GM12874 (cell line): ENCODE measurements at regions not wholly inside any gene's neighbourhood (a gene's known extent, or its start where the extent isn't known, plus 50 kb on each side); places are given as distances from the start of the nearest gene placed in this dataset.

Experiments
- TF ChIP-seq, protein P1 (sequence below): IDR thresholded peaks from 2 replicates; pipeline ENCODE4 v1.5.1; 2011; ENCODE audit warnings: low read depth, mild to moderate bottlenecking, control low read depth, low read length, moderate library complexity; ENCODE audit not compliant: insufficient read depth

DNA sequence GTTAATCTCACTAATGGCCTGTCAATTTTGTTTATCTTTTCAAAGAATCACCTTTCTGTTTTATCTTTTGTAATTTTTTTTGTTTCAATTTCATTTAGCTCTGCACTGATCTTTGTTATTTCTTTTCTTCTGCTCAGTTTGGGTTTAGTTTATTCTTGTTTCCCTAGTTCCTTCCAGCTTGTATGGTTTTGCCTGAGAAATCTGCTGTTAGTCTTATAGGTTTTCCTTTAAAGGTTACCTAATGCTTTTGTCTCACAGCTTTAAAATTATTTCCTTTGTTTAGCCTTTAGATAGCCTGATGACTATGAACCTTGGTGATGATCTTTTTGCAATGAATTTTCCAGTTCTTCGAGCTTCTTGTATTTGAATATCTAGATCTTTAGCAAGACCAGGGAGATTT, 1869.8 kb upstream of the PCDH20 start:
- TF ChIP-seq, protein P1, sequence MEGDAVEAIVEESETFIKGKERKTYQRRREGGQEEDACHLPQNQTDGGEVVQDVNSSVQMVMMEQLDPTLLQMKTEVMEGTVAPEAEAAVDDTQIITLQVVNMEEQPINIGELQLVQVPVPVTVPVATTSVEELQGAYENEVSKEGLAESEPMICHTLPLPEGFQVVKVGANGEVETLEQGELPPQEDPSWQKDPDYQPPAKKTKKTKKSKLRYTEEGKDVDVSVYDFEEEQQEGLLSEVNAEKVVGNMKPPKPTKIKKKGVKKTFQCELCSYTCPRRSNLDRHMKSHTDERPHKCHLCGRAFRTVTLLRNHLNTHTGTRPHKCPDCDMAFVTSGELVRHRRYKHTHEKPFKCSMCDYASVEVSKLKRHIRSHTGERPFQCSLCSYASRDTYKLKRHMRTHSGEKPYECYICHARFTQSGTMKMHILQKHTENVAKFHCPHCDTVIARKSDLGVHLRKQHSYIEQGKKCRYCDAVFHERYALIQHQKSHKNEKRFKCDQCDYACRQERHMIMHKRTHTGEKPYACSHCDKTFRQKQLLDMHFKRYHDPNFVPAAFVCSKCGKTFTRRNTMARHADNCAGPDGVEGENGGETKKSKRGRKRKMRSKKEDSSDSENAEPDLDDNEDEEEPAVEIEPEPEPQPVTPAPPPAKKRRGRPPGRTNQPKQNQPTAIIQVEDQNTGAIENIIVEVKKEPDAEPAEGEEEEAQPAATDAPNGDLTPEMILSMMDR = no peak

DNA sequence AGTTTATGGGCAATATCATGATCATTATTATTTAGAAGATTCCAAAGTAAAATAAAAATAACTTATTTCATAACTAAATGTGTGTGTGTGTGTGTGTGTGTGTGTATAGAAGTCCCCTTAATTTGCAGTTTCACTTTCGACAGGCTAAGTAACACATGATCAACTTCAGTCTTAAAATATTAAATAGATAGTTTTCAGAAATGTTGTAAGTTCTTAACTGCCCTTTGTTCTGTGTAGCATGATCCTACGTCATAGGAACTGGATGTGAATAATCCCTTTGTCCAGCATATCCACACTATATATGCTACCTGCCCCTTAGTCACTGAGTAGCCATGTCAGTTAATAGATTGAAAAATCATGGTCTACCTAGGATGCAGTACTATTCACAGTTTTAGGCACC, 1863.5 kb upstream of the PCDH20 start:
- TF ChIP-seq, protein P1 = no peak

DNA sequence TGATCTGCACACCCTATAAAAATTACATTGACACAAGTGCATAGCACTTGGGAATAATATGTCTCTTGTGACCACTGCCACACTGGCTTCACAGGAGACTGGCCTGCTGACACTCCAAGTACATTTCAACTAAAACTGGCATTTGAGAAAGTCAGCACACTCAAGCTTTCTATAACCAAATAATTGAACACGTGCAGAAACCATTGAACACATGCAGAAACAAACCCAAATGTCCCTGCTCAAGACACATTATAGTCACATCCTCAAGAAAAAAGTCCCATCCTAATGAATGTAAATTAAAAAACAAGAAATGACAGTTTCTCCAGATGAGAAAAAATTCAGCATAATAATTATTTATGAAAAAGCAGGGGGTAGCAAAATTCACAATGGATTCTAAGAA, 1859.1 kb upstream of the PCDH20 start:
- TF ChIP-seq, protein P1 = no peak

DNA sequence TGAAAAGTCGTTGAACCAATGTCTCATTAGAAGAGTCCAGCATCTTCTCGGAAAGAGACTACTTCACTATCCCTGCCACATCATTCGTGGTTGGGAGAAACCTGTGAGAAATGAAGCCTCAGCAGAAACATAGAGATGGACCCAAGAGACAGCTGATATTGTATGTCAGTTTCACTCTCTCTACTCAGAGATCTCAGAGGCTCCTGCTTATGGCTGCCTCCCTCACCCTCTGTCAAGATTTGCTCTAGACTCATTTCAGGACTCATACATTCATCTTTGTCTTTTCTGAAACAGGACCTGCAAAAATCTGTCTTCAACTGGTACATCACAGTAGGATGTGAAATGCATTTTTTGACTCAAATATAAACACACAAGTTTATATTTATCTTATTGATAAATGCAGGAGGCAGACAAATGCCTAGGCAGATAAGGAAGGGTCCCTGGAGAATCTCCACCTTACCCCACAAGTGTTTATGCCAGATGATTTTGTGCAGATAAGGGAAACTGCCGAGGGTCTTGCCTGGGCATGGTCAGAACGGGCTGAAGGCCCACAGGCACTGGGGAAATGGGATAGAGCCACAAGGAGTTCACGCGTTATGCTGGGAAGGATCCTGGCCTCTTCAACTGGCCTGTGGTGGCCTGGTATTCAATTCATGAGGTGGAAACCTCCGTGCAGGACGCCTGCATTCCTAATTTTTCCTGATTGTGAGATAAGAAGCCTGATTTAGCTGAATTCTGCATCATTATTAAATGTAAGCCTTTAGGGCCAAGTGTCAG, 1834.0 kb upstream of the PCDH20 start:
- TF ChIP-seq, protein P1 = no peak

DNA sequence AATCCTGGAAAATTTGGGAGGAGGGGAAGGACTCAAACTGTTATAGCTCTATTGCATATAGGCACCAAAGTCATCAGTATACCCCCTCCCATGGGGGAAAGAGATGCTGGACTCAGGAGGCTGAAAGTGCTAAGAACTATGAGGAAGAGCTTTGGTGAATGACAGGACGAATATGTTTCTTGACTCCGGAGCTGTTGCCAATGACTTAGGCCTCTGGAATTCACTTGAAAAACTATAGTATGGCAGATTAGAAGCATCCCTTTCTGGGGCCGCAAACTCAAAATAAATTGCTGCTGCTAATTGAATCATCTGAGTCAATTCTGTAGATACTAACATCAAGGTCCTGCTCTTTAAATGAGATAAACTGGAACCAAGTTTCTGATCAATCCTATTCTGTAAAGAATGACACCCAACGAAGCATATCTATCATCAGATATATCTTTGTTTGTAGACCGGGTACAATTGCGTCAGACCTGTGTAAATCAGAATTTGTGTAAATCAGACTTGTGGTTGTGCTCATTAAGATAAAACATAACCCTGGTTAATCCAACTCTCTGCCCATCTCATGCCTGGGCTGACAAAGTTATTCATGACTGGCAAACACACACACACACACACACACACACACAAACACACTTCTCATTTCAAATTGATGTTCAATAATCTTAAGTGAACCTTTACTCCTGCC, 1793.8 kb upstream of the PCDH20 start:
- TF ChIP-seq, protein P1 = no peak

DNA sequence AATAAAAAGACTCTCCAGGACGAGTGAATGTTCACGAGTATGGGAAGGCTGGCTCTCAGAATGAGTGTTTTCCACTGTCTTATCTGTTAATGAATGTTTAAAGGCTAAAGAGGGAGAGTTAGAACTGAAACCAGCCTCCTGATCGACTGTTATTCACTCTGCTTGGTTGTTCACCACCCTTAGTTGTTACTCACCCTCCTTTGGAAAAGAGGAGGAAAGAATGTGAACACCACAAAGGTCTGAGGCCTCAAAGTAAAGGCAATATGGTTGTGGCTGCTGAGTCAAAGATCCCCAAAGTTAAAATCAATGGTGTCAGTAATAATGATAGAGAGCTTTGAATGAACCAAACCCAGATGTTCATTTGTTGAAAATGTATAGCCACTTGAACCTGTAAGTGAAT, 1793.2 kb upstream of the PCDH20 start:
- TF ChIP-seq, protein P1 = no peak

DNA sequence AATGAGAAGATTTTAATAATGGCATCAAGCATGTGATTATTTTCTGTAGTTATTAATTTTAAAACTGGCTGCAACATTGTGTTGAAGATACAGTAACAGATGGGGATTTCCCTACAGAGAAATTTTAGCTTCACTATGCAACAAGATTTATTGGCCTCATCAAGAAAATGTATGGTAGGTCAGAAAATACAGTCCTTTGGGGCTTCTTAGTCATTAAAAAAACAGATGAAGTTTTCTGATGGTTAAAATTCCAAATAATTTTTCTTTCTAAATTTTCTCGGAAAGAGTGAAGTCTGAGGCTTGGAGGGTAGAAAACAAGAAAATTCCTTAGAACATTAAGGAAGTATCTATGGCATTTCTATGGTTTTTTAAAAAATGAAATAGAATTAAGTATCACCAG, 1790.8 kb upstream of the PCDH20 start:
- TF ChIP-seq, protein P1 = no peak
